Transverse colon (tissue), 3 donors: ENCODE measurements at regions not wholly inside any gene's neighbourhood (a gene's known extent, or its start where the extent isn't known, plus 50 kb on each side); places are given as distances from the start of the nearest gene placed in this dataset.

Source experiments
- CTCF ChIP-seq, 5 experiments: fragments of 200-600 bp in 3 of 5; fragments of 450-650 bp in 2 of 5; sonication (generic) in 3 of 5; IDR thresholded peaks; 1 replicate in 2 of 5; 2 replicates in 3 of 5; pipeline ENCODE4 v1.5.1; 2016 to 2017; ENCODE audit warnings: antibody characterized with exemption in 5 of 5, inconsistent platforms in 3 of 5, mild to moderate bottlenecking in 2 of 5, moderate library complexity in 1 of 5
- POLR2A ChIP-seq: fragments of 450-650 bp; IDR thresholded peaks from one replicate; pipeline ENCODE4 v1.6.1; 2016; ENCODE audit warnings: antibody characterized with exemption, mild to moderate bottlenecking, moderate library complexity

- TF ChIP-seq CTCF (IDR thresholded peaks at IDR 0.05) = no peak
- TF ChIP-seq POLR2A = no peak
Measured at GRCh38 chr4:164413743-164414142, 340.2 kb upstream of the SMIM31 start.
